Renal cortex interstitium (tissue), 11 donors: ENCODE measurements at regions not wholly inside any gene's neighbourhood (a gene's known extent, or its start where the extent isn't known, plus 50 kb on each side); places are given as distances from the start of the nearest gene placed in this dataset.
"Not testable (repeated sequence)": the region's sequence is repeated elsewhere in the genome, so short reads cannot be mapped to it uniquely, and the experiment has no call there.

Experiments used
- DNase-seq, 11 donors: peaks; one replicate each; pipeline ENCODE4 v3.0.0-alpha.2; 2013; ENCODE audit warnings: low read depth in 9 of 11, low spot score in 4 of 11; ENCODE audit errors: extremely low read depth in 1 of 11

DNA sequence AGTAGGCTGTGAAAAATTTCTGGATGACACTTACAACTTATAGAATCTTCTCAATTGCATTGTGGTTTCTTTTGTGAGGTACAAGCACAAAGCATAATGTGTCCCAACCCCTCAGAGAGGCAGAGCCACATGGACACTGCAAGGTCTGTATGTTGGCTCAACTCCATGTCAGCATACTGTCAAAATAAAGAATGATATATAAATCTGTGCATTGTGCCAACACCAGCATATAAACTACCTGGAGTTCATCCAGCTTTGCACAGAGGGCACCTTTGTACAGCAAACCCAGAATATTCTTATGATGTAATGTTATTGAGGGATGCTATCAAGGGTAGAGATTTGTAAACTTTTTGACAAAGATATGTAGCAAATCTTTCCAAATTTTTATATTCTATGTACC, 1065.8 kb upstream of the MIR17HG start:
- DNase-seq: no peak

DNA sequence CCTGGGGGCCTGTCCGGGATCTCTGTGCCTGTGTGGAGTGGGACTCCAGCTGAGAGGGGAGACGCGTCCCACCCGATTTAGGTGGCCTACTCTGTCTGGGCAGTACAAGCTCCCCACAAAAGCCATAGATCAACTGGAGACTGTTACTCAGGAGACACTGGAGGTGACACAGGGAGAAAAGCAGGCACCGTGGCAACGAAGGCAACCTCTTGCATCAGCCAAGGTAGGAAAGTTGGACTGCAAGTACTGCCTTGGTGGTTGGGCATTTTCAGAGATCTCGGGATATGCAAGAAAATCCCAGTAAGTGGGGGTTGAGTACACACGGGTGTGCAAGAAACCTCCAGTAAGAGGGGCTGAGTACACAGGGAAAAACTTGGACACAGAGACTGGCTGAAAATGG, 1060.0 kb upstream of the MIR17HG start:
- DNase-seq: no peak

DNA sequence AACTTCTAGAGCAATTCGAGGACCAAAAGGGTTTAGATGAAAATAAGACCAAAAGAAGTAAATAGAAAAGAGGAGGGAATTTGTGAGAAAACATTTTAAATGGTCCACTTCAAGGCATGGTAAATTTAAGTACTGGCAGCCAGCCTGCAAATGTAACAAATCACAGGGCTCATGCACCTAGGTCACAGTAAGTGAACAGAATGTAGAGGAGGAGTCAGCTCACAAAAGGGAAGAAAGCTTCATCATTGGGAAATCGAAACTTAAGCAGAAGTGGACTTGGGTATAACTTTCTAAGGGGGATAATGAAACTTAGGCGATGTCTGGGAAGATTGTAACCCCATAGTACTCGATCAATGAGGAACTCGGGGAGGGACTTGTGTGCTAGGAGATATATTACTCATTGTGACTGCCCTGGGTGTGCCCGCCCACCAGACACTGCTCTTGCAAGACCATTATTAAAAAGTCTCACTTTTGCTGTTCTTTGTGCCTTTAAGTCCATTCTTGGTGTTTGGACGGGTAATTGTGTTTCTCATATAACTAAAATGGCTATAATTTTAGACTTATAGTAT, 1053.6 kb upstream of the MIR17HG start:
- no peak for DNase-seq

DNA sequence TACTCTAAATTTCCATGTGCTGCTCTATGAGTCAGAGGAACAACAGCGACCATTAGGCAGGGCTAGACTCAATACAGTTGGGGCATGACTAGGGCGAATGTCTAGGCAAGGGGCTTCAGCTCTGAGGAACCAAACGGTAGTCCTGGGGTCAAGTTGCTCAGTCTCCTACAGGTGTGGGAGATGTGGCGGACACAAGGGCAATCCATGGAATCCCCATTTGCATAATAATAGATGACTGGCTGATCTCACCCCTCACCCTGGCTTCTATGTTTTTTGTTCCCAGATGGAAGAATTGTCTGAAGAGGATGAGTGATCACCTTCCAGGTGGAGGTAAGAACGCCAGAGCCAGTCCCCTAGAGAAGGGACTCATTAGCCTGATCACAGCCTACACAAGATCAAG, 1048.2 kb upstream of the MIR17HG start:
- no peak for DNase-seq

DNA sequence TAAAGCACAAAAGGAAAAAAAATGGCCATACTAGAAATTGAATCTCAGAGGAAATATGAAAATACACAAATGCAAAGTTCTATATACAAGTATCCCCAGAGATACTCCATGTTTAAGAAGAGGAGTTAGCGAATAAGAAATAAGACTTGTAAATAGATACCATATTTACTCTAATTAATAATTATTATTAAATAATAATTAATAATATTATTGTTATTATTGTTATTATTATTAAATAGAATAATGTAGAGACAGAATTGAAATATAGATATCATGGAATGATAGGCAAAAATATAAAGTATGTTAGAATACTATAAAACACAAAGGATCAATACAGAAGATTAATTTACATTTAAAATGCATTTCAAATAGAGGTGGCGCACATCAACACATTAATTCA, 1047.5 kb upstream of the MIR17HG start:
- DNase-seq: no peak

DNA sequence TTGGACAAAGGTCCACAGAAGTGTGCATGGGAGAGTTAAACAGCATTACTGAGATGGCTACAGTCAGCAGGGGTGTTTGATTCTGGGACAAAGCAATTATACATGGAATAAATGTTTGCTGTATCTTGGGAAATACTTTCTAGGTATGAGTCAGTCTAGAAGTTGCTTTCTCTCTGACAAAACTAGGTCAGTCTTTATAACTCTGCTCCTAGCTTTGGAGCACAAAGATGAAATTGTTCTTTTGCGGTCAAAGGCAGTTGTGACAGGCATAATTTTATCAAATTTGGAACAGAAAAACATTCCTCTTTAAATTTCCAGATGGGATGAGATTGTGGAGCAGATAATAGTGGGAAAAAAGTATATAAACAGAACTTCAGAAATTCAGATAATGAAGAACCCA, 1045.4 kb upstream of the MIR17HG start:
- no peak for DNase-seq

DNA sequence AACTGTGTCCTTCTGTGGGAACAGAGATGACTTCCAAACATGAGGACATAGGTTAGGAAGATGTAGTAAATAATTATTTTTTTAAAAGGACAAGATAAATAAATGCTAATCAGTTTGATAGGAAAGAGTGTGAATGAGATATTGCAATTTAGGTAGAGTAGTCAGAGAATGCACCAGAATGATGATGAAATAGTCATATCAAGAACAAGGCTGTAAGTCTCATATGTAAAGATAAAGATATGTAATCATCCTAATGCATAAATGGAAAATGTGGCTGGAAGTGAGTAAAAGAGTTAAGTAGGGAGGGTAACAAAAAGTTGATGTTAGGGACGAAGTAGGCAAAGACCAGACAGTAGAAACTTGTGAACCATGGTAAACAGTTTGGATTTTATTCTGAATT, 1041.7 kb upstream of the MIR17HG start:
- no peak for DNase-seq

DNA sequence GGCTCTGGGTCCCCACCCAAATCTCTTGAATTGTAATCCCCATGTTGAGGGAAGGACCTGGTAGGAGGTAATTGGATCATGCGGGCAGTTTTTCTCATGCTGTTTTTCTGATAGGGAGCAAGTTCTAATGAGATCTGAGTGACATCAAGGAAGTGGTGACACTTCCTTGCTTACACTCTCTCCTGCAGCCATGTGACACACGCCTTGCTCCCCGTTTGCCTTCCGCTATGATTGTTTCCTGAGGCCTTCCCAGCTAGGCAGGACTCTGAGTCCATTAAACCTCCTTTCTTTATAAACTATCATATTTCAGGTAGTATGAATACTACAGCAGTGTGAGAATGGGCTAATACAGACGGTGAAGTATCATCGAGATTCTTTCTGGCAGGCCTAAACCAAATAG, 1040.4 kb upstream of the MIR17HG start:
- no peak for DNase-seq

DNA sequence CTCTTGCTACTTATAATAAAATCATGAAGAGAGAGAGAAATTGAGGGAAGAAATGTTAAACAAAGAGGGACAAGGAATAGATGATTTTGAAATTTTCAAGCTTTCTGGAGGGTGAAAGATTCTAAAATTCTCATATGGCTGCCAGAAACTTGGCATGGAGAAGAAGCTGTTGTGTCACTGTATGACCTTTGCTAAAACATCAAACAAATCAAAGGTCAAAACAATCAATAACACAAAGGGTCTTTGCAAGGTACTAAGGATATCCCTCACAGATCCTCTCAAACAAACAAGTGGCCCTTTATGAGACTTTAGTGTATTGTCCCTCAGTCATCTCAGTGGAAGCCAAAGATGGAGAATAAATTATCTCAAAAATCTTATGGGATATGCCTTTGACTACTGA, 1039.2 kb upstream of the MIR17HG start:
- DNase-seq: no peak

DNA sequence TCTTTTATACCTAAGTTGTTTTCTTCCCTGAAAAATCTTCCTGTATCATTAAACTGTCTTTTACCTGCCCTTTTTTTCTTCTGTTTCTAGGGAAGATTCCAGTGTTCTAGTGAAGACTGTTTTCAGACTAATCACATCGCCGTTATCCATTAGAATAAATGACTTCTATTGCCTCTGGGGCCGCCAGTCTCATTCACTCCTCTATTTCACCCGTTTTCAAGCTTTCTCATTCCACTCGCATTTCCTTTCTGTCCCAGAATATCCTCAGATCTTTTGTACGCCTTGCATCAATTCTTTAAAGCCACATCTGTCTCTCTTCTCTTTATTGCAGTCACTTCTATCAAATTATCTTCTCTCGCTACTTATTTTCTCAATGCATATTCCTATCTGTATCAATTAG, 1035.6 kb upstream of the MIR17HG start:
- no peak for DNase-seq

DNA sequence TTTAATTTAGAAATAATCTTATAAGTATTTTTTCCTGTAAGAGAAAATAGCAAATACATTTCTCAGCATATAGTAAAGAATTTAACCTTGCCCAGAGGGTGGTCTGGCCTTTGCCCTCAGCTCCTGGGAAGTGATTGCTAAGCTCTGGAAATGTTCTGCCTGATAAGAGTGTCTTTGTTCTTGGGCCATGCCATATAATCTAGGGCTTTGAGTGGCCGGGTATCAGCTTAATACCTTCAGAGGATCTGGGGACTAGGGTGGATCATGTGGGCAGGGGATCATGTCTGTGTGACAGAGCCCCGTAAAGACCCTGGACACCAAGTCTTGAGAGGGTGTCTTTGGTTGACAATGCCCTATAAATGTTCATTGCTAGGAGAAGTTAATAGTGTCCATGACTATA, 1032.4 kb upstream of the MIR17HG start:
- no peak for DNase-seq

DNA sequence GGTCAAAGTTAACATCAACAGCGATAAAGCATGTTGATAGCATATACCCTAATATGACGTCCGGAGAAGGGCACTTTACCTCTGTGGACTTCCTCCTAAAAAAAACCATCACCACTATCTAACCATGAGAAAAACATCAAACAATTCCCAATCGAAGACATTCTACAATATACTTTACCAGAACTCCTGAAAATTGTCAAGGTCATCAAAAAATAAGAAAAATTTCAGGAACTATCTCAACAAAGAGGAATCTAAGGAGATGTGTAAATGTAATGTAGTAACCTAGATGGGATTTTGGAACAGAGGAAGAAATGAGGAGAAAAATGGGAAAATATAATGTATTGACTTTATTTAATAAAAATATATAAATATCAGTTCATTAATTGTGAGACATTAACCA, 1026.8 kb upstream of the MIR17HG start:
- no peak for DNase-seq

DNA sequence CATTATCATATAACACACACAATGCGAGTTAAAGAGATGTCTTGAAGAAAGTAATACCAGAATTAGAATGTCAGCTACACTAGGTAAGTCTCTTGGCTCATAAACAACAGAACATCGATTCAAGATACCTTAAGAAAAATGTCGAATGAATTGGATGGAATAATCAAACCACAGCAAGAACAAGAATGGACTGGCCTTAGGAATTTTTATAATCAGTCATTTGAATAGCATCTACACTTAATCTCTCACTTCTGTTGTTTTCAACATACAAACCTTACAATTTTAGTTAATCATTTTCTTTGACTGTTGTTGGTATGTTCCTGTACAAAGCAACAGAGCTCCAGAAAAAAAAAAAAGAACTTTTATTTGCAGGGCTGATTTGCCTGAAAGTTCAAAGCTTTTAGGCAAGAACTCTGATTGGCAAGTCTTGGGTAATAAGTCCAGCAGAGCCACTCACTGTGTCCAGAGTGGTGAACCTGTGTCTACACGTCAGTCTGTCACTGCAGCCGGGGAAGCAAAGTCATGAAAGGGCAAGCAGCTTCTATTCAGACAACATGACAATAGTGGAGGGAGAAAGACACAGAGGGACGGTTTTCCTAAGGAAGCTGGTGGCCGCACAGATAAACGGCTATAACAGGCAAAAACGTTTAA, 1026.1 kb upstream of the MIR17HG start:
- DNase-seq: peak in 1 of 11 donors; percentile 5

DNA sequence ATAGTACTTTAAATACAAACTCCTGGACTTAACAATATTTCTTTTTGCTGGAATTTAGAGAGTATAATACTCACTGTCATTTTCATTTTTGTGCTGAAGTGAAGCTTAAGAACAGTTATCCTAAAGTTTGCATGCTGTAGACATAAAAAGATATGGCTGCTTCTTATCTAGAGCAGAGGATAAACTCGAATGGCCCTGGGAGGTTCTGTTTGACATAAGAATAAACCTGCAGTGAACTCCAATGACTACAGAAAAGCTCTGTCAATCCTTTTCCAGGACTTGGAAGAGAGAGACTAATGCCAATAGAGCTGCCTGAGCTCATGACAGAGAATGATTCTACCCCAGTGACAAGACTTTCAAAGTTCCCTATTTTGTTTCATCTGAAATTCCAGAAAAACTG, 1017.8 kb upstream of the MIR17HG start:
- no peak for DNase-seq

DNA sequence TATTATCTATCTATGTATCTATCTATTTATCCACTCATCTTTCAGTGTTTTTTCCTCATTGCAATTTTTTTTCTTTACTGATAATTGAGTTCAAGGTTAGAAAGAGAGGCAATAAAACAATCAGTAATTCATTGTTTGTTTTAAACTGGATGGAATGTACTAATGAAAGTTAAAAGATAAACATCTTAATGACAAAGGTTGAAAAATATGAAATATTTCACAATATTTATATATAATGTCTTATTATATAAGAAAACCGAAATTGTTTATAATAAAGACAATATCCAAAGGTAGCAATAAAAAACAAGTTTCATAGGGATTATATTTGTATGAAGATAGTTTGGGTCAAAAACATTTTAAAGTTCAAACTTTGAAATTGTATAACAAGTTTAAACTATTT, 1015.5 kb upstream of the MIR17HG start:
- no peak for DNase-seq

DNA sequence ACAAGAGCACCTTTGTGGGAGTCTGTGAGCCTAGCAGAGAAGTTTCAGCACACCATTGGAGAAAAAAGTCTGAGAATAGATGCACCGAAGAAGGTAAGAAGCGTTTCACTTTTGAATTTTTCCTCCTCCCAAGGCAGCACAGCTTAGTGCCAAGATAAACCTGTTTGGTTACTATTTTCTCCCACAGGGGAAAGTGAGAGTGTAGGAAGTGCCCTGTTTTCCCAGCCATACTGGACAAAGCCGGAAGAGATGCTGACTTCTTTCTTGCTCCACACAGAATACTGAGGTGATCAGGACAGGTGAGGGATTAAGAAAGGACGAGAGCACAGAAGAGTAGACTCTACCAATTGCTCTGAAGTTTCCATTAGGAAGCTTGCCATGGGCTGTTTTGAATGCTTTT, 1011.0 kb upstream of the MIR17HG start:
- DNase-seq: peak in 4 of 11 donors; percentile 4 to 22 (median 4)

DNA sequence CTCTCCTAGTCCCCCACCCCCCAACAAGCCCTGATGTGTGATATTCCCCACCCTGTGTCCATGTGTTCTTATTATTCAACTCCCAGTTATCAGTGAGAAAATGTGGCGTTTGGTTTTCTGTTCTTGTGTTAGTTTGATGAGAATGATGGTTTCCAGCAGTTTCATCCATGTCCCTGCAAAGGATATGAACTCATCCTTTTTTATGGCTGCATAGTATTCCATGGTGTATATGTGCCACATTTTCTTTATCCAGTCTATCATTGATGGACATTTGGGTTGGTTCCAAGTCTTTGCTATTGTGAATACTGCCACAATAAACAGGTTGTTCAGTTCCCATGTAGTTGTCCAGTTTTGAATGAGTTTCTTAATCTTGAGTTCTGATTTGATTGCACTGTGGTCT, 1006.1 kb upstream of the MIR17HG start:
- not testable (repeated sequence) for DNase-seq

DNA sequence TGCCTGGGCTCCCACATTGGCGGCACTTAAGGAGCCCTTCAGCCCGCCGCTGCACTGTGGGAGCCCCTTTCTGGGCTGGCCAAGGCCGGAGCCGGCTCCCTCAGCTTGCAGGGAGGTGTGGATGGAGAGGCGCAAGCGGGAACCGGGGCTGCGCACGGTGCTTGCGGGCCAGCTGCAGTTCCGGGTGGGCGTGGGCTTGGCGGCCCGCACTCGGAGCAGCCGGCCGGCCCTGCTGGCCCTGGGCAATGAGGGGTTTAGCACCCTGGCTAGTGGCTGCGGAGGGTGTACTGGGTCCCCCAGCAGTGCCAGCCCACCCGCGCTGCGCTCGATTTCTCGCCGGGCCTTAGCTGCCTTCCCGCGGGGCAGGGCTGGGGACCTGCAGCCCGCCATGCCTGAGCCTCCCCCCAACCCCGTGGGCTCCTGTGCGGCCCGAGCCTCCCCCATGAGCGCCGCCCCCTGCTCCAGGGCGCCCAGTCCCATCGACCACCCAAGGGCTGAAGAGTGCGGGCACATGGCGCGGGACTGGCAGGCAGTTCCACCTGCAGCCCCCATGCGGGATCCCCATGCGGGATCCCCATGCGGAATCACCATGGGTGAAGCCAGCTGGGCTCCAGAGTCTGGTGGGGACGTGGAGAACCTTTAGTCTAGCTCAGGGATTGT, 998.9 kb upstream of the MIR17HG start:
- not testable (repeated sequence) for DNase-seq

DNA sequence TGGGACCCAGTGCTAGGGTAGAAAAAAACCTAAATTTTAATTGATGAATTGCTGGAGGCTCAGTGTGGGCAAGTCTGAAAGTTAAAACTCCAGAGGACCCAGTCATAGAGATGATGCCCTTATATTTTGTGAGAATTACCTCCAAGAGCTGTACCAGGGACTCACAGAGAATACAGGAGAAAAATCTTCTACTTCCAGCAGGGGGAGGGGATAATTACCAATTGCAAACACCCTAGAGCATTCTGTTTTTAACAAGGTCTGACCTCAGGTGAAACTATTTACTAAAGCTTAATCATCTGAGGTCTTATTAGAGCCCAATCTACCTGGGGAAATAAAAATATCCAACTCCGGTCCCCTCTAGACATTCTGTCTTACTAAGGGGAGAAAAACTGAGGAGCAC, 994.7 kb upstream of the MIR17HG start:
- DNase-seq: no peak

DNA sequence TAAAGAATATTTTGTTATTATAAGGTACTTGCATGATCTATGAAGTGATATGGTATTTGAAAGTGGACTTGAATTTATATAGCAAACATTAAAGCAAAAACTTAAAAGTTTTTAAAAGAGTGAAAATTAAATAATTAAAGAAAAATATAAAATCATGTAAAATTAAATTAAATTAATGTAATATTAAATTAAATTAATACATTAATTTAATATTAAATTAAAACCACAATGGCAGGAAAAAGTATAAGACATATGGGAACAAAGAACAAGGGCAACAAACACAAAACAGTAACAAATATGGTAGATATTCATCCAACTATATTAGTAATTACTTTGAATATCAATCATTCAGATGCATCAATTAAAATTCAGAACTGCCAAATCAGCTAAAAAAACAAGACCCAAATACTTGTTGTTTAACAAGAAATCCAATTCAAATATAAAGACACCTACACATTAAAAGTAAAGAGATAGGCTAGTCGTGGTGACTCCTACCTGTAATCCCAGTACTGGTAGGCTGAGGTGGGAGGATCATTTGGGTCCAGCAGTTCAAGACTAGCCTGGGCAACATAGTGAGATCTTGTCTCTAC, 992.2 kb upstream of the MIR17HG start:
- DNase-seq: no peak

DNA sequence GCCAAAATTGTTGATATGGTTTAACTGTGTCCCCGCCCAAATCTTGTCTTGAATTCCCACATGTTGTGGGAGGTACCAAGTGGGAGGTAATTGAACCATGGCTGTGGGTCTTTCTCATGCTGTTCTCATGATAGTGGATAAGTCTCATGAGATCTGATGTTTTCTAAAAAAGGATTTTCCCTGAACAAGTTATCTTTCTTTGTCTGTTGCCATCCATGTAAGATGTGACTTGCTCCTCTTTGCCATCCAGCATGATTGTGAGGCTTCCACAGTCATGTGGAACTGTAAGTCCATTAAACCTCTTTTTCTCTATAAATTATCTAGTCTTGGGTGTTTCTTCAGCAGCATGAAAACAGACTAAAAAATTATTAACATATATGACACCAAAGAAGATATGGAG, 986.7 kb upstream of the MIR17HG start:
- DNase-seq: no peak
